ENCODE measurements at regions not wholly inside any gene's neighbourhood (a gene's known extent, or its start where the extent isn't known, plus 50 kb on each side); places are given as distances from the start of the nearest gene placed in this dataset.

- no peak for TF ChIP-seq CTCF (IDR thresholded peaks at IDR 0.05)
- no peak for TF ChIP-seq POLR2A (IDR thresholded peaks at IDR 0.05)
Measured at GRCh38 chr9:84218322-84218721, 122.2 kb downstream of the SLC28A3 start.

Data from ovary (tissue), 3 donors.